ENCODE measurements at regions not wholly inside any gene's neighbourhood (a gene's known extent, or its start where the extent isn't known, plus 50 kb on each side); places are given as distances from the start of the nearest gene placed in this dataset.

- Histone ChIP-seq H3K4me3 (ENCODE audit: low read depth in 2 of 2, low read length in 1 of 2) (no peak overlapping the region; a peak in 1 of 4 replicates), H3K79me2 (ENCODE audit: insufficient read depth) (no peaks in the 10 kb centered on the region), H4K20me1 (ENCODE audit: insufficient read depth) (no peaks in the 10 kb centered on the region), H3K4me2 (no peak overlapping the region), H3K4me1 (ENCODE audit: control insufficient read depth in 1 of 2, insufficient read depth in 2 of 2, low read depth in 1 of 2, low read length in 1 of 2) (no peaks in the 10 kb centered on the region), H3K9me2 (no peaks in the 10 kb centered on the region), H2AFZ (ENCODE audit: low read depth) (no peak overlapping the region), H3K36me3 (replicated peaks in 1 of 2; ENCODE audit: control insufficient read depth in 1 of 2, insufficient read depth in 2 of 2, low read length in 1 of 2) (peaks cover 39 to 57% of the 10 kb centered on the region in 2 experiments), H3K27ac (ENCODE audit: low read depth in 2 of 2, low read length in 1 of 2) (no peak overlapping the region), H3K9me3 (no peaks in the 10 kb centered on the region; the same call in 1 of the 2 replicates), H3K27me3 (ENCODE audit: insufficient read depth) (no peaks in the 10 kb centered on the region), H3F3A (replicated peaks; ENCODE audit: insufficient read depth) (no peaks in the 10 kb centered on the region), H3K9ac (no peak overlapping the region)
- 64% methylated on average over 9 of the region's 9 CpGs for WGBS (ENCODE audit: low lambda C conversion rate)
- no peak for TF ChIP-seq USF2 (IDR thresholded peaks at IDR 0.05; ENCODE audit: borderline replicate concordance, low read depth, low read length)
- TF ChIP-seq FOSL2 (IDR thresholded peaks at IDR 0.05; ENCODE audit: borderline replicate concordance, low read depth), result no peak
- no peak for TF ChIP-seq NFIC (IDR thresholded peaks at IDR 0.05; ENCODE audit: borderline replicate concordance)
- TF ChIP-seq IRF3 (IDR thresholded peaks at IDR 0.05; ENCODE audit: low read depth, low read length), result no peak
- TF ChIP-seq GABPA (IDR thresholded peaks at IDR 0.05; ENCODE audit: low read depth), result no peak
- TF ChIP-seq GATA2 (CRISPR knock-in tag; IDR thresholded peaks at IDR 0.05), result no peak
- TF ChIP-seq CTCF (IDR thresholded peaks at IDR 0.05), result no peak
- no peak for TF ChIP-seq FOXM1 (IDR thresholded peaks at IDR 0.05; ENCODE audit: low read depth)
- TF ChIP-seq ELF1 (IDR thresholded peaks at IDR 0.05), result no peak
- TF ChIP-seq FOXJ3 (CRISPR knock-in tag; IDR thresholded peaks at IDR 0.05), result no peak
- no peak for TF ChIP-seq SIN3A (IDR thresholded peaks at IDR 0.05; ENCODE audit: borderline replicate concordance, low read depth, low read length)
- TF ChIP-seq NRF1 (IDR thresholded peaks at IDR 0.05; ENCODE audit: low read depth, low read length), result no peak
- TF ChIP-seq EP300 (IDR thresholded peaks at IDR 0.05; ENCODE audit: borderline replicate concordance in 1 of 2, low read depth in 1 of 2, low read length in 1 of 2), result no peak
- POLR2A ChIA-PET, result no interaction called here
- no peak for DNase-seq
- CTCF ChIA-PET, result no interaction called here
These were observed 110.5 kb downstream of the SNRPN start for GRCh38 chr15:25065286-25065685.

GRCh38 chr15:25065876-25066275 lies 111.1 kb downstream of the SNRPN start:
- Histone ChIP-seq H3F3A (replicated peaks; ENCODE audit: insufficient read depth) (no peaks in the 10 kb centered on the region), H3K4me1 (ENCODE audit: control insufficient read depth in 1 of 2, insufficient read depth in 2 of 2, low read depth in 1 of 2, low read length in 1 of 2) (no peaks in the 10 kb centered on the region), H3K9me3 (no peaks in the 10 kb centered on the region; the same call in 1 of the 2 replicates), H3K4me3 (ENCODE audit: low read depth in 2 of 2, low read length in 1 of 2) (no peak overlapping the region; a peak in 1 of 4 replicates), H3K27me3 (ENCODE audit: insufficient read depth) (no peaks in the 10 kb centered on the region), H3K36me3 (replicated peaks in 1 of 2; ENCODE audit: control insufficient read depth in 1 of 2, insufficient read depth in 2 of 2, low read length in 1 of 2) (peaks cover 41 to 57% of the 10 kb centered on the region in 2 experiments), H3K4me2 (no peak overlapping the region), H3K9ac (no peak overlapping the region), H3K27ac (ENCODE audit: low read depth in 2 of 2, low read length in 1 of 2) (no peak overlapping the region), H4K20me1 (ENCODE audit: insufficient read depth) (no peaks in the 10 kb centered on the region), H2AFZ (ENCODE audit: low read depth) (no peak overlapping the region), H3K79me2 (ENCODE audit: insufficient read depth) (no peaks in the 10 kb centered on the region), H3K9me2 (no peaks in the 10 kb centered on the region)
- POLR2A ChIA-PET, result no interaction called here
- CTCF ChIA-PET, result no interaction called here
- 46% methylated on average over 4 of the region's 11 CpGs for WGBS (ENCODE audit: low lambda C conversion rate)
- no peak for DNase-seq
- no peak for TF ChIP-seq TAF1 (IDR thresholded peaks at IDR 0.05; ENCODE audit: borderline replicate concordance, low read depth, low read length)
- TF ChIP-seq MEF2A (IDR thresholded peaks at IDR 0.05; ENCODE audit: borderline replicate concordance, low read depth), result no peak
- TF ChIP-seq USF2 (IDR thresholded peaks at IDR 0.05; ENCODE audit: borderline replicate concordance, low read depth, low read length), result no peak
- TF ChIP-seq RXRA (IDR thresholded peaks at IDR 0.05; ENCODE audit: borderline replicate concordance, low read depth), result no peak
- no peak for TF ChIP-seq YY1 (IDR thresholded peaks at IDR 0.05; ENCODE audit: low read depth)
- TF ChIP-seq NRF1 (IDR thresholded peaks at IDR 0.05; ENCODE audit: low read depth, low read length), result no peak
- no peak for TF ChIP-seq TCF12 (IDR thresholded peaks at IDR 0.05)
- TF ChIP-seq FOSL2 (IDR thresholded peaks at IDR 0.05; ENCODE audit: borderline replicate concordance, low read depth), result no peak
- TF ChIP-seq JUND (IDR thresholded peaks at IDR 0.05), result no peak
- no peak for TF ChIP-seq RCOR1 (IDR thresholded peaks at IDR 0.05; ENCODE audit: low read length)
- no peak for TF ChIP-seq NFIC (IDR thresholded peaks at IDR 0.05; ENCODE audit: borderline replicate concordance)
- TF ChIP-seq MXI1 (IDR thresholded peaks at IDR 0.05; ENCODE audit: low read depth, low read length), result no peak
- TF ChIP-seq CTCF (IDR thresholded peaks at IDR 0.05), result no peak
- TF ChIP-seq USF1 (IDR thresholded peaks at IDR 0.05; ENCODE audit: borderline replicate concordance, low read depth), result no peak
